A549 (cell line): ENCODE measurements at regions not wholly inside any gene's neighbourhood (a gene's known extent, or its start where the extent isn't known, plus 50 kb on each side); places are given as distances from the start of the nearest gene placed in this dataset.

Experiments
- BHLHE40 ChIP-seq: IDR thresholded peaks from 2 replicates; pipeline ENCODE4 v1.6.1; 2012; ENCODE audit warnings: low read depth, low read length, inconsistent platforms
- E2F6 ChIP-seq: IDR thresholded peaks from 2 replicates; pipeline ENCODE4 v1.6.1; 2012; ENCODE audit warnings: low read depth, borderline replicate concordance
- ESRRA ChIP-seq: fragments of 150-350 bp; IDR thresholded peaks from 2 replicates; pipeline ENCODE4 v1.6.1; 2014; ENCODE audit warnings: mild to moderate bottlenecking, low read length, borderline replicate concordance
- KDM1A ChIP-seq: fragments of 200-600 bp; sonication (generic); IDR thresholded peaks from 2 replicates; pipeline ENCODE4 v1.6.1; 2016; ENCODE audit warnings: low read depth, mild to moderate bottlenecking
- RFX5 ChIP-seq: fragments of 450-650 bp; IDR thresholded peaks from 2 replicates; pipeline ENCODE4 v1.7.1; 2014; ENCODE audit warnings: antibody characterized with exemption, mild to moderate bottlenecking, moderate library complexity

- TF ChIP-seq E2F6 (no peak), ESRRA (no peak), KDM1A (no peak), RFX5 (no peak), BHLHE40 (no peak)
These were observed 364.3 kb upstream of the MAN1A1 start for GRCh38 chr6:119713903-119714302.
